ENCODE measurements at regions not wholly inside any gene's neighbourhood (a gene's known extent, or its start where the extent isn't known, plus 50 kb on each side); places are given as distances from the start of the nearest gene placed in this dataset.

DNA sequence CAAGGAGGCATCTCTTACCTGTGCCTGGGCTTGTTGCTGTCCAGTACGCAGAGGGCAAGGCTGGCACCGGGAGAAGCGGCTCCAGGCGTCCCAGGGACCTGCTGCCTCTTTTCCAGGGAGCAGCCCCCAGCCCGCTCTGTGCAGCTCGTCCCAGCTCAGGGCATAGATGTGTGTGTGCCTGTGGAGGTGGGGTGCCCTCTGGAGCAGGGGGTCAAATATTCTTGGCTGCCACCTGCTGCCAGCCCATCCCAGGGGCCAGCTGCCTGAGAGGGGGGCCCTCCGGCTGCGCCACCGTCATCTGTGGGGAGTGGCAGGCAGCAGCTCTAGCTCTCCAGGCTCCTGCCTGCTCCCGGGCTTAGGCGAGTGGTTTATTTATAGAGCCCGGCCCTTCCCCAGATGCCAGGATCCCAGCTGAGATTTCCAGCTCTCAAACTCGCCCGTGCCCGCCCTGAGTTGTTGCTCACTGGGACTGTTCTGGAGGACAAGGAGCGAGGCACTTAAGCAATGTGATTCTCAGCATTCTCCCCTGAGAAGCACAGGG lies 87.5 kb downstream of the RTL6 start:
- H3K27me3 Mint-ChIP-seq (ENCODE audit: unreplicated experiment) = peaks cover 97% of the 10 kb centered on the region
- DNase-seq = no peak
- no peaks in the 10 kb centered on the region for H3K4me1 Mint-ChIP-seq (ENCODE audit: low read depth, unreplicated experiment)
- intact Hi-C loops (cut with micrococcal nuclease; ENCODE audit: unreplicated experiment) = no loop called here
- no peak overlapping the region for H3K27ac Mint-ChIP-seq (ENCODE audit: unreplicated experiment)
- no peak for TF ChIP-seq CTCF (IDR thresholded peaks at IDR 0.05; ENCODE audit: unreplicated experiment)
- H3K4me3 Mint-ChIP-seq (ENCODE audit: low read depth, unreplicated experiment) = no peak overlapping the region
- peaks cover 6% of the 10 kb centered on the region for H3K36me3 Mint-ChIP-seq (ENCODE audit: insufficient read depth, unreplicated experiment)
- H3K9me3 Mint-ChIP-seq (ENCODE audit: low read depth, unreplicated experiment) = no peaks in the 10 kb centered on the region
- CTCF ChIA-PET = interaction anchor here (0.5 kb wide), 1 partner anchor 119 kb away, joined by 5 read pairs; no protein-coding TSS in a partner anchor
- no TSS peak for BruUV-seq (replicated peaks)

- H3K9me3 Mint-ChIP-seq (ENCODE audit: low read depth, unreplicated experiment) = no peaks in the 10 kb centered on the region
- no peak for DNase-seq
- no peak overlapping the region for H3K27ac Mint-ChIP-seq (ENCODE audit: unreplicated experiment)
- TF ChIP-seq CTCF (IDR thresholded peaks at IDR 0.05; ENCODE audit: unreplicated experiment) = no peak
- intact Hi-C loops (cut with micrococcal nuclease; ENCODE audit: unreplicated experiment) = no loop called here
- H3K36me3 Mint-ChIP-seq (ENCODE audit: insufficient read depth, unreplicated experiment) = peaks cover 6% of the 10 kb centered on the region
- no peak overlapping the region for H3K4me3 Mint-ChIP-seq (ENCODE audit: low read depth, unreplicated experiment)
- H3K4me1 Mint-ChIP-seq (ENCODE audit: low read depth, unreplicated experiment) = no peaks in the 10 kb centered on the region
- CTCF ChIA-PET = no interaction called here
- BruUV-seq (replicated peaks) = no TSS peak
- peaks cover 94% of the 10 kb centered on the region for H3K27me3 Mint-ChIP-seq (ENCODE audit: unreplicated experiment)
Measured at GRCh38 chr22:44409974-44410316, 88.1 kb downstream of the RTL6 start.

DNA sequence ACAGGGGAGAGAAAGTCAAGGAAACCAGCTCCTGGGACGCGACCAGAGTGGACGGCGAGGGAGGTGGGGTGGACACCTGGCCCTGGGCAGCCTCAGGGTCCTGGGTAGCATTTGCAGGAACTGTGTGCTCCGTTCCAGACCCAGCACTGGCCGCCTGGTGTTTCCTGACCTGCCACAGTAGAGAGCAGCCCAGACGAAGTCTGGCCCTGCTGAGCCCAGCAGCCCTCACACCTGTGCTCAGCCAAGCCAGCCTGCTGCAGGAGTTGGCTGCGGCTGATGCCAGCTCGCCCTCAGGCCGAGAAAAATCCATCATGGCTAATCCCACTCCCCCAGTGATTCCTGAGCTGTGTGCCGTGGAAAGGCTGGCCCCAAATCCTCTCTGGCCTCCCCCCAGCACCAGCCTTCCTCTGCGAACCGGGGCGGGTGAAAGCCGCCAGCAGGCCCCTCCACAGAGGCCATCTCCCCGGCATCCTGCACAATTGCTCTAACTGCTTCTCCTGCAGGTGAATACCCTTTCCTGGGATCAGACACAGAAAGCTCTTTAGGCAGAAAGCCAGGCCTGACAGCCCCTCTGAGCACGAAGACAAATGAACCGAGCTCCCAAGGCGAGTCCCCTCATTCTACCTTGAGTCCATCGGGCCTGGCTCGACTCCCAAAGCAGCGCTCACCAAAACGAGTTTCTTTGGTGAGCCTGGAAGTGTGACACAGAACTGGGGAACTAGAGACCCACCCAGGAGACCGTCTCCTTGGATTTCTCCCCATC lies 88.6 kb downstream of the RTL6 start:
- intact Hi-C loops (cut with micrococcal nuclease; ENCODE audit: unreplicated experiment) = no loop called here
- no peaks in the 10 kb centered on the region for H3K4me1 Mint-ChIP-seq (ENCODE audit: low read depth, unreplicated experiment)
- H3K27ac Mint-ChIP-seq (ENCODE audit: unreplicated experiment) = no peak overlapping the region
- no TSS peak for BruUV-seq (replicated peaks)
- H3K36me3 Mint-ChIP-seq (ENCODE audit: insufficient read depth, unreplicated experiment) = peaks cover 6% of the 10 kb centered on the region
- CTCF ChIA-PET = no interaction called here
- no peak overlapping the region for H3K4me3 Mint-ChIP-seq (ENCODE audit: low read depth, unreplicated experiment)
- no peak for DNase-seq
- no peaks in the 10 kb centered on the region for H3K9me3 Mint-ChIP-seq (ENCODE audit: low read depth, unreplicated experiment)
- no peak for TF ChIP-seq CTCF (IDR thresholded peaks at IDR 0.05; ENCODE audit: unreplicated experiment)
- H3K27me3 Mint-ChIP-seq (ENCODE audit: unreplicated experiment) = peaks cover 89% of the 10 kb centered on the region

- intact Hi-C loops (cut with micrococcal nuclease; ENCODE audit: unreplicated experiment) = no loop called here
- BruUV-seq (replicated peaks) = no TSS peak
- H3K27ac Mint-ChIP-seq (ENCODE audit: unreplicated experiment) = no peak overlapping the region
- peaks cover 6% of the 10 kb centered on the region for H3K36me3 Mint-ChIP-seq (ENCODE audit: insufficient read depth, unreplicated experiment)
- H3K9me3 Mint-ChIP-seq (ENCODE audit: low read depth, unreplicated experiment) = no peaks in the 10 kb centered on the region
- CTCF ChIA-PET = no interaction called here
- H3K4me3 Mint-ChIP-seq (ENCODE audit: low read depth, unreplicated experiment) = no peak overlapping the region
- TF ChIP-seq CTCF (IDR thresholded peaks at IDR 0.05; ENCODE audit: unreplicated experiment) = no peak
- no peak for DNase-seq
- no peaks in the 10 kb centered on the region for H3K4me1 Mint-ChIP-seq (ENCODE audit: low read depth, unreplicated experiment)
- peaks cover 87% of the 10 kb centered on the region for H3K27me3 Mint-ChIP-seq (ENCODE audit: unreplicated experiment)
Measured at GRCh38 chr22:44408829-44409192, 89.2 kb downstream of the RTL6 start.

All from Calu3 (cell line).